HepG2 (cell line): ENCODE measurements at regions not wholly inside any gene's neighbourhood (a gene's known extent, or its start where the extent isn't known, plus 50 kb on each side); places are given as distances from the start of the nearest gene placed in this dataset.

Source experiments
- CEBPB ChIP-seq: IDR thresholded peaks from 2 replicates; pipeline ENCODE4 v1.6.1; 2011; ENCODE audit warnings: low read depth, low read length, improper control_type of control experiment, borderline replicate concordance
- FOXJ3 ChIP-seq: sonication (generic); formaldehyde crosslinking; IDR thresholded peaks from 2 replicates; pipeline ENCODE4 v1.4.0; 2020; ENCODE audit warnings: missing genetic modification reagents, mild to moderate bottlenecking, borderline replicate concordance
- KLF6 ChIP-seq: IDR thresholded peaks from 2 replicates; pipeline ENCODE4 v1.8.0; 2016; ENCODE audit warnings: missing biosample characterization, missing genetic modification reagents
- MZF1 ChIP-seq: sonication (generic); formaldehyde crosslinking; IDR thresholded peaks from 2 replicates; pipeline ENCODE4 v1.8.1; 2023; ENCODE audit warnings: mild to moderate bottlenecking, missing genetic modification reagents, borderline replicate concordance
- POLR2A ChIP-seq, 2 experiments: IDR thresholded peaks; 2 replicates each; pipeline ENCODE4 v1.6.1; 2011; ENCODE audit warnings: low read depth in 2 of 2, low read length in 2 of 2, mild to moderate bottlenecking in 1 of 2, moderate library complexity in 1 of 2; ENCODE audit not compliant: insufficient read depth in 1 of 2
- TF ChIP-seq, protein P1 (sequence below): sonication (generic); formaldehyde crosslinking; IDR thresholded peaks from 2 replicates; pipeline ENCODE4 v1.5.0; 2020; ENCODE audit warnings: mild to moderate bottlenecking, missing genetic modification reagents, borderline replicate concordance
- TF ChIP-seq, protein P2 (sequence below): sonication (generic); formaldehyde crosslinking; IDR thresholded peaks from 2 replicates; pipeline ENCODE4 v1.5.0; 2020; ENCODE audit warnings: mild to moderate bottlenecking, missing genetic modification reagents, moderate library complexity

DNA sequence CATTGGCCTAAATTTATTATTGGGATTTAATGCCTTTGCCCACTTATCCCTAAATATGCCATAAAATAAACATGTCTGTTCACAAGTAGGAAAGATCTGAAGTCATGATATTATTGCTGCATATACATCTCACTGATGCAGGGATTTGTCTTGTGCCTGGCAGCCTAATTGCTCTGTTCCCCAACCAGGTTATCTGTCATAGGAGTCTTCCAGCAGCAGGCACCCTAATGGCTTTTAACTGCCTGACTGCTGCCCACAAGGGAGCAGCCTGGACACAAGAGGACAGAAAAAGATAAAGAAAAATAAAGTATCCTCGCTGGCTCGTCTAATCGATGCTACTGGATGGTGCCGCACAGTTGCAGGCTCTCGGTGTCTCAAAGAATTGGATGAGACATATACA, 337.6 kb upstream of the FAR2 start:
- TF ChIP-seq CEBPB (no peak), KLF6 (CRISPR knock-in tag) (no peak), MZF1 (CRISPR knock-in tag) (no peak), POLR2A (IDR thresholded peaks at IDR 0.05; ENCODE audit: insufficient read depth in 1 of 2, low read depth in 2 of 2, low read length in 2 of 2) (no peak), FOXJ3 (CRISPR knock-in tag) (no peak)
- TF ChIP-seq, protein P1, sequence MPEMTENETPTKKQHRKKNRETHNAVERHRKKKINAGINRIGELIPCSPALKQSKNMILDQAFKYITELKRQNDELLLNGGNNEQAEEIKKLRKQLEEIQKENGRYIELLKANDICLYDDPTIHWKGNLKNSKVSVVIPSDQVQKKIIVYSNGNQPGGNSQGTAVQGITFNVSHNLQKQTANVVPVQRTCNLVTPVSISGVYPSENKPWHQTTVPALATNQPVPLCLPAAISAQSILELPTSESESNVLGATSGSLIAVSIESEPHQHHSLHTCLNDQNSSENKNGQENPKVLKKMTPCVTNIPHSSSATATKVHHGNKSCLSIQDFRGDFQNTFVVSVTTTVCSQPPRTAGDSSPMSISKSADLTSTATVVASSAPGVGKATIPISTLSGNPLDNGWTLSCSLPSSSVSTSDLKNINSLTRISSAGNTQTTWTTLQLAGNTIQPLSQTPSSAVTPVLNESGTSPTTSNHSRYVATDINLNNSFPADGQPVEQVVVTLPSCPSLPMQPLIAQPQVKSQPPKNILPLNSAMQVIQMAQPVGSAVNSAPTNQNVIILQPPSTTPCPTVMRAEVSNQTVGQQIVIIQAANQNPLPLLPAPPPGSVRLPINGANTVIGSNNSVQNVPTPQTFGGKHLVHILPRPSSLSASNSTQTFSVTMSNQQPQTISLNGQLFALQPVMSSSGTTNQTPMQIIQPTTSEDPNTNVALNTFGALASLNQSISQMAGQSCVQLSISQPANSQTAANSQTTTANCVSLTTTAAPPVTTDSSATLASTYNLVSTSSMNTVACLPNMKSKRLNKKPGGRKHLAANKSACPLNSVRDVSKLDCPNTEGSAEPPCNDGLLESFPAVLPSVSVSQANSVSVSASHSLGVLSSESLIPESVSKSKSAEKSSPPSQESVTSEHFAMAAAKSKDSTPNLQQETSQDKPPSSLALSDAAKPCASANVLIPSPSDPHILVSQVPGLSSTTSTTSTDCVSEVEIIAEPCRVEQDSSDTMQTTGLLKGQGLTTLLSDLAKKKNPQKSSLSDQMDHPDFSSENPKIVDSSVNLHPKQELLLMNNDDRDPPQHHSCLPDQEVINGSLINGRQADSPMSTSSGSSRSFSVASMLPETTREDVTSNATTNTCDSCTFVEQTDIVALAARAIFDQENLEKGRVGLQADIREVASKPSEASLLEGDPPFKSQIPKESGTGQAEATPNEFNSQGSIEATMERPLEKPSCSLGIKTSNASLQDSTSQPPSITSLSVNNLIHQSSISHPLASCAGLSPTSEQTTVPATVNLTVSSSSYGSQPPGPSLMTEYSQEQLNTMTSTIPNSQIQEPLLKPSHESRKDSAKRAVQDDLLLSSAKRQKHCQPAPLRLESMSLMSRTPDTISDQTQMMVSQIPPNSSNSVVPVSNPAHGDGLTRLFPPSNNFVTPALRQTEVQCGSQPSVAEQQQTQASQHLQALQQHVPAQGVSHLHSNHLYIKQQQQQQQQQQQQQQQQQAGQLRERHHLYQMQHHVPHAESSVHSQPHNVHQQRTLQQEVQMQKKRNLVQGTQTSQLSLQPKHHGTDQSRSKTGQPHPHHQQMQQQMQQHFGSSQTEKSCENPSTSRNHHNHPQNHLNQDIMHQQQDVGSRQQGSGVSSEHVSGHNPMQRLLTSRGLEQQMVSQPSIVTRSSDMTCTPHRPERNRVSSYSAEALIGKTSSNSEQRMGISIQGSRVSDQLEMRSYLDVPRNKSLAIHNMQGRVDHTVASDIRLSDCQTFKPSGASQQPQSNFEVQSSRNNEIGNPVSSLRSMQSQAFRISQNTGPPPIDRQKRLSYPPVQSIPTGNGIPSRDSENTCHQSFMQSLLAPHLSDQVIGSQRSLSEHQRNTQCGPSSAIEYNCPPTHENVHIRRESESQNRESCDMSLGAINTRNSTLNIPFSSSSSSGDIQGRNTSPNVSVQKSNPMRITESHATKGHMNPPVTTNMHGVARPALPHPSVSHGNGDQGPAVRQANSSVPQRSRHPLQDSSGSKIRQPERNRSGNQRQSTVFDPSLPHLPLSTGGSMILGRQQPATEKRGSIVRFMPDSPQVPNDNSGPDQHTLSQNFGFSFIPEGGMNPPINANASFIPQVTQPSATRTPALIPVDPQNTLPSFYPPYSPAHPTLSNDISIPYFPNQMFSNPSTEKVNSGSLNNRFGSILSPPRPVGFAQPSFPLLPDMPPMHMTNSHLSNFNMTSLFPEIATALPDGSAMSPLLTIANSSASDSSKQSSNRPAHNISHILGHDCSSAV (CRISPR knock-in tag) = no peak
- TF ChIP-seq, protein P2, sequence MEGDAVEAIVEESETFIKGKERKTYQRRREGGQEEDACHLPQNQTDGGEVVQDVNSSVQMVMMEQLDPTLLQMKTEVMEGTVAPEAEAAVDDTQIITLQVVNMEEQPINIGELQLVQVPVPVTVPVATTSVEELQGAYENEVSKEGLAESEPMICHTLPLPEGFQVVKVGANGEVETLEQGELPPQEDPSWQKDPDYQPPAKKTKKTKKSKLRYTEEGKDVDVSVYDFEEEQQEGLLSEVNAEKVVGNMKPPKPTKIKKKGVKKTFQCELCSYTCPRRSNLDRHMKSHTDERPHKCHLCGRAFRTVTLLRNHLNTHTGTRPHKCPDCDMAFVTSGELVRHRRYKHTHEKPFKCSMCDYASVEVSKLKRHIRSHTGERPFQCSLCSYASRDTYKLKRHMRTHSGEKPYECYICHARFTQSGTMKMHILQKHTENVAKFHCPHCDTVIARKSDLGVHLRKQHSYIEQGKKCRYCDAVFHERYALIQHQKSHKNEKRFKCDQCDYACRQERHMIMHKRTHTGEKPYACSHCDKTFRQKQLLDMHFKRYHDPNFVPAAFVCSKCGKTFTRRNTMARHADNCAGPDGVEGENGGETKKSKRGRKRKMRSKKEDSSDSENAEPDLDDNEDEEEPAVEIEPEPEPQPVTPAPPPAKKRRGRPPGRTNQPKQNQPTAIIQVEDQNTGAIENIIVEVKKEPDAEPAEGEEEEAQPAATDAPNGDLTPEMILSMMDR (CRISPR knock-in tag) = no peak
